Transverse colon (tissue), 4 donors: ENCODE measurements at regions not wholly inside any gene's neighbourhood (a gene's known extent, or its start where the extent isn't known, plus 50 kb on each side); places are given as distances from the start of the nearest gene placed in this dataset.

ENCODE experiments used
- DNase-seq: peaks from one replicate; pipeline ENCODE4 v3.0.0-alpha.2; 2019
- H3K27ac ChIP-seq, 4 donors: fragments of 200-600 bp; sonication (generic); 2 replicates each; pipeline ENCODE4 v1.5.1; 2016 to 2018; ENCODE audit warnings: inconsistent platforms in 4 of 4
- H3K27me3 ChIP-seq: fragments of 200-600 bp; sonication (generic); 2 replicates; pipeline ENCODE4 v1.5.1; 2017; ENCODE audit warnings: inconsistent platforms
- H3K36me3 ChIP-seq, 4 donors: fragments of 200-600 bp; sonication (generic); 2 replicates each; pipeline ENCODE4 v1.5.1; 2017 to 2019; ENCODE audit warnings: inconsistent platforms in 4 of 4
- H3K4me1 ChIP-seq, 4 donors: fragments of 200-600 bp; sonication (generic); 2 replicates each; pipeline ENCODE4 v1.5.1; 2017 to 2020; ENCODE audit warnings: inconsistent platforms in 4 of 4
- H3K4me3 ChIP-seq, 4 donors: fragments of 200-600 bp; sonication (generic); 1 replicate in 1 of 4; 2 replicates in 3 of 4; pipeline versions ENCODE4 v1.5.1 to v1.6.1; 2017 to 2019; ENCODE audit warnings: inconsistent platforms in 4 of 4
- H3K9me3 ChIP-seq, 2 donors: fragments of 200-600 bp; sonication (generic); 2 replicates each; pipeline ENCODE4 v1.5.1; 2017 to 2019; ENCODE audit warnings: inconsistent platforms in 2 of 2
- EP300 ChIP-seq: sonication (generic); formaldehyde crosslinking; IDR thresholded peaks from one replicate; pipeline ENCODE4 v1.6.1; 2017; ENCODE audit warnings: antibody characterized with exemption, low read depth
- POLR2A ChIP-seq: fragments of 450-650 bp; IDR thresholded peaks from one replicate; pipeline ENCODE4 v1.6.1; 2016; ENCODE audit warnings: antibody characterized with exemption, mild to moderate bottlenecking, moderate library complexity
- POLR2AphosphoS5 ChIP-seq, 3 donors: sonication (generic); formaldehyde crosslinking; IDR thresholded peaks; one replicate each; pipeline ENCODE4 v1.6.1; 2016; ENCODE audit warnings: antibody characterized with exemption in 3 of 3
- WGBS, 2 donors: methylation state at CpG; one replicate each; pipeline ENCODE4 v1.1.5; 2018; ENCODE audit warnings: low coverage in 1 of 2; 5-methylcytosine and 5-hydroxymethylcytosine counted together
- in situ Hi-C, 4 donors: fragments of 200-750 bp; cut with MboI; loops; one replicate each; pipeline versions ENCODE4 v1.15.0 to v1.15.1; 2017; ENCODE audit warnings: low sequenced_read_pairs in 3 of 4, low pct_ligation_motif_present in 1 of 4, low pct_unique_long_range_greater_than_20kb in 1 of 4
- intact Hi-C: fragments of 100-400 bp; cut with DNase I; formaldehyde crosslinking; loops from one replicate; pipeline ENCODE4 v1.15.1; 2023; ENCODE audit warnings: low total_unique reads
- TF ChIP-seq, protein P1 (sequence below), 5 experiments: fragments of 200-600 bp in 3 of 5; fragments of 450-650 bp in 2 of 5; sonication (generic) in 3 of 5; IDR thresholded peaks; 1 replicate in 2 of 5; 2 replicates in 3 of 5; pipeline ENCODE4 v1.5.1; 2016 to 2017; ENCODE audit warnings: antibody characterized with exemption in 5 of 5, inconsistent platforms in 3 of 5, mild to moderate bottlenecking in 2 of 5, moderate library complexity in 1 of 5

GRCh38 chr6:88490908-88491264 lies 324.7 kb upstream of the CNR1 start:
- Histone ChIP-seq H3K9me3 (no peaks in the 10 kb centered on the region), H3K27ac (no peak overlapping the region), H3K36me3 (no peaks in the 10 kb centered on the region), H3K4me3 (no peak overlapping the region), H3K27me3 (no peaks in the 10 kb centered on the region), H3K4me1 (no peaks in the 10 kb centered on the region)
- WGBS, 2 donors = 91 to 100% methylated on average over 1 to 2 of the region's 2 CpGs
- DNase-seq = no peak
- TF ChIP-seq, protein P1, sequence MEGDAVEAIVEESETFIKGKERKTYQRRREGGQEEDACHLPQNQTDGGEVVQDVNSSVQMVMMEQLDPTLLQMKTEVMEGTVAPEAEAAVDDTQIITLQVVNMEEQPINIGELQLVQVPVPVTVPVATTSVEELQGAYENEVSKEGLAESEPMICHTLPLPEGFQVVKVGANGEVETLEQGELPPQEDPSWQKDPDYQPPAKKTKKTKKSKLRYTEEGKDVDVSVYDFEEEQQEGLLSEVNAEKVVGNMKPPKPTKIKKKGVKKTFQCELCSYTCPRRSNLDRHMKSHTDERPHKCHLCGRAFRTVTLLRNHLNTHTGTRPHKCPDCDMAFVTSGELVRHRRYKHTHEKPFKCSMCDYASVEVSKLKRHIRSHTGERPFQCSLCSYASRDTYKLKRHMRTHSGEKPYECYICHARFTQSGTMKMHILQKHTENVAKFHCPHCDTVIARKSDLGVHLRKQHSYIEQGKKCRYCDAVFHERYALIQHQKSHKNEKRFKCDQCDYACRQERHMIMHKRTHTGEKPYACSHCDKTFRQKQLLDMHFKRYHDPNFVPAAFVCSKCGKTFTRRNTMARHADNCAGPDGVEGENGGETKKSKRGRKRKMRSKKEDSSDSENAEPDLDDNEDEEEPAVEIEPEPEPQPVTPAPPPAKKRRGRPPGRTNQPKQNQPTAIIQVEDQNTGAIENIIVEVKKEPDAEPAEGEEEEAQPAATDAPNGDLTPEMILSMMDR (IDR thresholded peaks at IDR 0.05) = no peak
- TF ChIP-seq POLR2AphosphoS5 (IDR thresholded peaks at IDR 0.05) (no peak), POLR2A (no peak), EP300 (no peak)
- intact Hi-C loops (loop anchor here (10.0 kb wide), 1 partner anchor 656 kb away; no protein-coding TSS in a partner anchor), in situ Hi-C loops (no loop called here)

GRCh38 chr6:88490195-88490907 lies 324.2 kb upstream of the CNR1 start:
- Histone ChIP-seq H3K9me3 (no peaks in the 10 kb centered on the region), H3K4me3 (no peak overlapping the region), H3K36me3 (no peaks in the 10 kb centered on the region), H3K4me1 (no peaks in the 10 kb centered on the region), H3K27ac (no peak overlapping the region), H3K27me3 (no peaks in the 10 kb centered on the region)
- TF ChIP-seq, protein P1 (IDR thresholded peaks at IDR 0.05) = no peak
- TF ChIP-seq POLR2AphosphoS5 (IDR thresholded peaks at IDR 0.05) (no peak), POLR2A (no peak)
- intact Hi-C loops (loop anchor here (10.0 kb wide), 1 partner anchor 656 kb away; no protein-coding TSS in a partner anchor), in situ Hi-C loops (no loop called here)
- WGBS, 2 donors = 72 to 80% methylated on average over 4 to 6 of the region's 6 CpGs
- DNase-seq = no peak

DNA sequence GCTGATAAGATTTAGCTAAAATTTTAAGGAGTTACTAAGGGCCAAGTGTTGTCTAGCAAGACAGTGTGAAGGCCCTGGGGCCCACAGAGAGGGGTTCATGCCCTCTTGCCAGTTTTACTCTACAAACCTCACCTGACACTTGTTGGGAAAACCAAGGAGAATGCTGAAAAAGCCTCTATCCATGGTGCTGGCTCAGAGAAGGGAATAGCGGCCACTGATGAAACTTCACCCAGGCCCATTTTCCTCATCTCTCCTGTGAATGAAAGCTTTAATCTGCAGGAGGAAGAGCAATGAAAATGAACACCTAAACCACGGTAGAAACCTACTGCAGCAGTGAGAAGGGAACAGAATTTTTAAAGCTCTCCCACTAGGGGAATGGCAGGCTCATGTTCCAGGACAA lies 317.3 kb upstream of the CNR1 start:
- in situ Hi-C loops = no loop called here
- TF ChIP-seq POLR2AphosphoS5 (IDR thresholded peaks at IDR 0.05) (no peak), EP300 (no peak), POLR2A (no peak)
- TF ChIP-seq, protein P1 (IDR thresholded peaks at IDR 0.05) = no peak

DNA sequence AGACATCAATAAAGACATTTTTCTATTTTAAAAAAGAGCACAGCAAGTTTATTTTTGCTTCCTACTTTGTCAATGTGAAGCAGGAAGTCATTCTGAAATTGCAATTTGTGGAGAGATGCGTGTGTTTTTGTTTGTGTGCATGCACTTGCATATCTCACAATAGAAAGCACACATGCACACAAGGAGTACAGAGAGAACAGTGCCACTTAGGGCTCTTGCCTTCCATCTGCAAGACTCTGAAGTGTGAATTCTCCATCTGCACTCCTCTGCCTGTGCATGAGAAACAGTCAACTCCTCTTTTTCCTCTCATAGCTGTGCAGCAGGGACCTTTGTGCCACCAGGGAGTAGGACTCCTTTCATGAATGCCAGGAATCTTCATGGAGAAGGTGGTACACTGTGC lies 316.3 kb upstream of the CNR1 start:
- intact Hi-C loops (no loop called here), in situ Hi-C loops (no loop called here)
- 50 to 67% methylated on average over 1 of the region's 1 CpG for WGBS, 2 donors
- no peak for TF ChIP-seq POLR2AphosphoS5 (IDR thresholded peaks at IDR 0.05)
- TF ChIP-seq POLR2A = no peak
- no peak for TF ChIP-seq EP300
- TF ChIP-seq, protein P1 (IDR thresholded peaks at IDR 0.05) = no peak
- Histone ChIP-seq H3K4me3 (no peak overlapping the region), H3K27me3 (no peaks in the 10 kb centered on the region), H3K27ac (no peak overlapping the region), H3K9me3 (no peaks in the 10 kb centered on the region), H3K4me1 (no peaks in the 10 kb centered on the region), H3K36me3 (no peaks in the 10 kb centered on the region)
- no peak for DNase-seq

More for the DNA sequence above, 317.3 kb upstream of the CNR1 start:
- 70% methylated on average over 2 of the region's 2 CpGs; no CpG with 5 or more reads in 1 of the 2 donors for WGBS, 2 donors
- DNase-seq = no peak
- Histone ChIP-seq H3K4me3 (no peak overlapping the region), H3K27ac (no peak overlapping the region), H3K27me3 (no peaks in the 10 kb centered on the region), H3K9me3 (no peaks in the 10 kb centered on the region), H3K4me1 (no peaks in the 10 kb centered on the region), H3K36me3 (no peaks in the 10 kb centered on the region)
- intact Hi-C loops = no loop called here
